ENCODE measurements at regions not wholly inside any gene's neighbourhood (a gene's known extent, or its start where the extent isn't known, plus 50 kb on each side); places are given as distances from the start of the nearest gene placed in this dataset.
A peak's percentile ranks its signal among the peaks of the same experiment; 100 is the strongest.
"Not testable (repeated sequence)": the region's sequence is repeated elsewhere in the genome, so short reads cannot be mapped to it uniquely, and the experiment has no call there.

DNA sequence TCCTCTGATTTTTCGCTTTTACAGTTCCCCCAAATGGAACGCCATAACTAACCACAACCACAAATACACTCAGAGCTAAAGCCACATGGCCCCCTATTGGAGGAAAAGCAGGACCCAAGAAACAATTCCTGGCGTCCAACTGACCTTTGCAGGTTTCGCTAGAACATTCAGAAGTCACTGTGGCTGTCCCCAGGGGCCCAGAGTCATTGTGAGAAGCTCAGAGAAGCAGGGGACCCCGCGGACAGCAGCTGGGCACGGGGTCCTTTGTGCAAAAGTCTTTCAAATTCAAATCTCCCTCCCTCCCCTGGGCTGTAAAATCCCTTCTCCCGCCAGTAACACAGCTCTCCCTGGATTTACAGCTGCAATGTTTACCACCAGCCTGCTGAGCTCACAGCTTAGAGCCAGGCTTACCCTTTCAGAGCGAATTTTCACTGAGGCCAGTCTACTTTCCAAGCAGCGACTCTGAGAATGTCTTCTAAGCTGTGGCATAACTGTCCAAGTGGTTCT lies 214.8 kb downstream of the CRLF2 start:
- Histone ChIP-seq H3K4me3 (ENCODE audit: low read length) (no peak overlapping the region), H3K4me1 (ENCODE audit: control insufficient read depth, low read depth, low read length) (no peaks in the 10 kb centered on the region), H3K4me2 (ENCODE audit: low read length) (no peak overlapping the region), H2BK5ac (ENCODE audit: low read length) (no peak overlapping the region), H3K56ac (ENCODE audit: low read length) (no peak overlapping the region), H3K79me2 (ENCODE audit: control insufficient read depth, insufficient read depth, low read length) (no peaks in the 10 kb centered on the region), H3K27ac (ENCODE audit: low read depth, low read length) (no peak overlapping the region), H2BK120ac (ENCODE audit: low read depth, low read length) (no peak overlapping the region), H3K27me3 (ENCODE audit: insufficient read depth, low read length, poor library complexity) (no peaks in the 10 kb centered on the region), H3K36me3 (ENCODE audit: control insufficient read depth, insufficient read depth, low read length) (no peaks in the 10 kb centered on the region), H3K18ac (ENCODE audit: low read length) (no peak overlapping the region), H2AK5ac (ENCODE audit: low read length) (no peak overlapping the region), H3K79me1 (ENCODE audit: low read length) (no peaks in the 10 kb centered on the region), H4K8ac (ENCODE audit: low read depth, low read length) (no peak overlapping the region), H2BK15ac (replicated peaks; ENCODE audit: low read depth) (no peak overlapping the region), H3K23ac (ENCODE audit: low read length) (no peak overlapping the region), H4K5ac (ENCODE audit: low read length) (no peak overlapping the region), H3K9ac (ENCODE audit: low read length) (no peak overlapping the region), H3K4ac (ENCODE audit: low read depth, low read length) (no peak overlapping the region)
- WGBS (ENCODE audit: extremely low coverage, insufficient coverage, low lambda C conversion rate): no CpG with 5 or more reads among the region's 10 CpGs
- DNase-seq: peak; percentile 44

DNA sequence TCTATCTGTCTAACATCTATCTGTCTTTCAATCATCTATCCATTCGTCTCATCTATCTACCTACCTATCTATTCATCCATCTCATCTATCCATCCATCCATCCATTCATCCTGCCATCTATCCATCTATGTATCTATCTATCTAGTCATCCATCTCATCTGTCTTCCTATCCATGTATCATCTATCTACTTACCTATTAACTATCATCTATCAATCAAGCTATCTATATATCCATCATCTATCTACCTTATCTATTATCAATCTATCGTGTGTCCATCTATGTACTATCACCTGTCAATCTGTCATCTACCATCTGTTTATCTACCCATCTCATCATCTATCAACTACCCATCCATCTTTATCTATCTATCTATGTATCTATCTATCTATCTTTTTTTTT lies 217.7 kb downstream of the CRLF2 start:
- Histone ChIP-seq H3K4me2 (ENCODE audit: low read length) (no peak overlapping the region), H2BK120ac (ENCODE audit: low read depth, low read length) (no peak overlapping the region), H3K4me1 (ENCODE audit: control insufficient read depth, low read depth, low read length) (no peaks in the 10 kb centered on the region), H3K27me3 (ENCODE audit: insufficient read depth, low read length, poor library complexity) (no peaks in the 10 kb centered on the region), H3K79me1 (ENCODE audit: low read length) (no peaks in the 10 kb centered on the region), H3K56ac (ENCODE audit: low read length) (no peak overlapping the region), H2BK5ac (ENCODE audit: low read length) (no peak overlapping the region), H2BK15ac (replicated peaks; ENCODE audit: low read depth) (no peak overlapping the region), H3K27ac (ENCODE audit: low read depth, low read length) (no peak overlapping the region), H3K9ac (ENCODE audit: low read length) (no peak overlapping the region), H2AK5ac (ENCODE audit: low read length) (no peak overlapping the region), H4K8ac (ENCODE audit: low read depth, low read length) (no peak overlapping the region), H3K23ac (ENCODE audit: low read length) (no peak overlapping the region), H3K36me3 (ENCODE audit: control insufficient read depth, insufficient read depth, low read length) (no peaks in the 10 kb centered on the region), H3K4ac (ENCODE audit: low read depth, low read length) (no peak overlapping the region), H4K5ac (ENCODE audit: low read length) (no peak overlapping the region), H3K79me2 (ENCODE audit: control insufficient read depth, insufficient read depth, low read length) (no peaks in the 10 kb centered on the region), H3K4me3 (ENCODE audit: low read length) (no peak overlapping the region), H3K18ac (ENCODE audit: low read length) (no peak overlapping the region)
- no peak for DNase-seq
- 100% methylated on average over 2 of the region's 2 CpGs for WGBS (ENCODE audit: extremely low coverage, insufficient coverage, low lambda C conversion rate)

GRCh38 chrX:989959-990510 lies 222.4 kb downstream of the CRLF2 start:
- Histone ChIP-seq H2BK120ac (ENCODE audit: low read depth, low read length) (no peak overlapping the region), H3K4me2 (ENCODE audit: low read length) (no peak overlapping the region), H3K4ac (ENCODE audit: low read depth, low read length) (no peak overlapping the region), H4K5ac (ENCODE audit: low read length) (no peak overlapping the region), H4K8ac (ENCODE audit: low read depth, low read length) (no peak overlapping the region), H2BK15ac (replicated peaks; ENCODE audit: low read depth) (no peak overlapping the region), H3K4me3 (ENCODE audit: low read length) (no peak overlapping the region), H3K79me2 (ENCODE audit: control insufficient read depth, insufficient read depth, low read length) (no peaks in the 10 kb centered on the region), H2BK5ac (ENCODE audit: low read length) (no peak overlapping the region), H3K79me1 (ENCODE audit: low read length) (no peaks in the 10 kb centered on the region), H3K27ac (ENCODE audit: low read depth, low read length) (no peak overlapping the region), H2AK5ac (ENCODE audit: low read length) (no peak overlapping the region), H3K9ac (ENCODE audit: low read length) (no peak overlapping the region), H3K18ac (ENCODE audit: low read length) (no peak overlapping the region), H3K4me1 (ENCODE audit: control insufficient read depth, low read depth, low read length) (no peaks in the 10 kb centered on the region), H3K27me3 (ENCODE audit: insufficient read depth, low read length, poor library complexity) (no peaks in the 10 kb centered on the region), H3K56ac (ENCODE audit: low read length) (no peak overlapping the region), H3K36me3 (ENCODE audit: control insufficient read depth, insufficient read depth, low read length) (no peaks in the 10 kb centered on the region), H3K23ac (ENCODE audit: low read length) (no peak overlapping the region)
- peak; percentile 70 for DNase-seq
- WGBS (ENCODE audit: extremely low coverage, insufficient coverage, low lambda C conversion rate): no CpG with 5 or more reads among the region's 25 CpGs

DNA sequence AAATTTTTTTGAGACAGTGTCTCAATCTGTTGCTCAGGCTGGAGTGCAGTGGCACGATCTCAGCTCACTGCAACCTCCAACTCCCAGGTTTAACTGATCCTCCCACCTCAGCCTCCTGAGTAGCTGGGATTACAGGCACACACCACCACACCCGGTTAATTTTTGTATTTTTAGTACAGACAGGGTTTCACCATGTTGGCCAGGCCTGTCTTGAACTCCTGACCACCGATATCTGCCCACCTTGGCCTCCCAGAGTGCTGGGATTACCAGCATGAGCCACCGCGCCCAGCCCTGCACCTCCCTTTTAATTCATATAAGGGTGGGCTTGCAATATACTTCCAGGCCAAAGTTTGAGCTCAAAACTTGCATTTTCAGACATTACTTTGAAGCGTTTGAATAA lies 223.9 kb downstream of the CRLF2 start:
- H3K18ac ChIP-seq (ENCODE audit: low read length); H3K36me3 ChIP-seq (ENCODE audit: control insufficient read depth, insufficient read depth, low read length); H2BK120ac ChIP-seq (ENCODE audit: low read depth, low read length); H3K27ac ChIP-seq (ENCODE audit: low read depth, low read length); DNase-seq; H3K4me2 ChIP-seq (ENCODE audit: low read length); H2AK5ac ChIP-seq (ENCODE audit: low read length); H3K56ac ChIP-seq (ENCODE audit: low read length); H3K9ac ChIP-seq (ENCODE audit: low read length); H3K23ac ChIP-seq (ENCODE audit: low read length); H2BK5ac ChIP-seq (ENCODE audit: low read length); H3K79me2 ChIP-seq (ENCODE audit: control insufficient read depth, insufficient read depth, low read length); H2BK15ac ChIP-seq (replicated peaks; ENCODE audit: low read depth); H3K4me1 ChIP-seq (ENCODE audit: control insufficient read depth, low read depth, low read length); H4K8ac ChIP-seq (ENCODE audit: low read depth, low read length); H3K4ac ChIP-seq (ENCODE audit: low read depth, low read length); H4K5ac ChIP-seq (ENCODE audit: low read length); H3K4me3 ChIP-seq (ENCODE audit: low read length); H3K27me3 ChIP-seq (ENCODE audit: insufficient read depth, low read length, poor library complexity); H3K79me1 ChIP-seq (ENCODE audit: low read length): not testable (repeated sequence)
- no CpG with 5 or more reads among the region's 6 CpGs for WGBS (ENCODE audit: extremely low coverage, insufficient coverage, low lambda C conversion rate)

DNA sequence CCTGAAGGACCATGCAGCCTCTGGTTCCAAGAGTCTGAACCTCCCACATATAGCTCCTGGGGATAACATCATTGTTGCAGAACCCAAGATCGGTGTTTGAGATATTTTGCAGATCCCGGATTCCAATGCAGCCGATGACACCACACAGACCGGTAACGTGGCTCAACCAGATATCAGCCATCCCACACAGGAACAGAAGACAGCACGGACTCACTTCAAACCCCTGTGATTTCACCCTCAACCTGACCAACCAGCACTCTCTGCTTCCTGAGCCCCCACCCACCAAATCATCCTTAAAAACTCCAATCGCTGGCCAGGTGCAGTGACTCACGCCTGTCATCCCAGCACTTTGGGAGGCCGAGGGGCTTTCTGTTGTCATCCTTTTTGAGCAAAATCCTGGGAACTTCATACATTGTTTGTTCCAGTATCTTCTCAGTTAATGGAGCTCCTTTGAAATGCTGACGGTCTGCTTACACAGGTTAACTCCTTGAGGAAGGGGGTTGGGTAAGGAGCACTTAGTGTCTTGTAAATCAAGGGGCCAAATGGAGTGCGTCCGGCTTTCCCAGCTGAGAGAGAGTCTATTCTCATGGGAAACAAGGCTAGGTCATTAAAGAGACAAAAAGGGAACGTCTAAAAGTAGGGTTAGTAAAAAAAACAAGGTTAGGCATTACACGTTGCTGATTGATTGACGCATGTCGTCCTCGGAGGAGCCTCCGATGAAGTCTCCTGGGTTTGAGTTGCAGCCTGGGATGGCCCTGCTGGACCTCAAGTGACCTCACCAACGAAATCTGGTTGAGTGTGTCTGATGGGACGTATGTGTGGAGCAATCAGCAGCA lies 230.4 kb downstream of the CRLF2 start:
- Histone ChIP-seq H2BK120ac (ENCODE audit: low read depth, low read length) (no peak overlapping the region), H3K79me1 (ENCODE audit: low read length) (no peaks in the 10 kb centered on the region), H3K79me2 (ENCODE audit: control insufficient read depth, insufficient read depth, low read length) (no peaks in the 10 kb centered on the region), H3K4me3 (ENCODE audit: low read length) (no peak overlapping the region), H3K36me3 (ENCODE audit: control insufficient read depth, insufficient read depth, low read length) (no peaks in the 10 kb centered on the region), H3K4me1 (ENCODE audit: control insufficient read depth, low read depth, low read length) (no peaks in the 10 kb centered on the region), H2AK5ac (ENCODE audit: low read length) (no peak overlapping the region), H3K9ac (ENCODE audit: low read length) (no peak overlapping the region), H3K27me3 (ENCODE audit: insufficient read depth, low read length, poor library complexity) (no peaks in the 10 kb centered on the region), H3K27ac (ENCODE audit: low read depth, low read length) (no peak overlapping the region), H4K8ac (ENCODE audit: low read depth, low read length) (no peak overlapping the region), H3K4me2 (ENCODE audit: low read length) (no peak overlapping the region), H3K56ac (ENCODE audit: low read length) (no peak overlapping the region), H2BK5ac (ENCODE audit: low read length) (no peak overlapping the region), H2BK15ac (replicated peaks; ENCODE audit: low read depth) (no peak overlapping the region), H3K18ac (ENCODE audit: low read length) (no peak overlapping the region), H4K5ac (ENCODE audit: low read length) (no peak overlapping the region), H3K4ac (ENCODE audit: low read depth, low read length) (no peak overlapping the region), H3K23ac (ENCODE audit: low read length) (no peak overlapping the region)
- WGBS (ENCODE audit: extremely low coverage, insufficient coverage, low lambda C conversion rate): no CpG with 5 or more reads among the region's 20 CpGs
- peak; percentile 63 for DNase-seq
